ENCODE measurements at regions not wholly inside any gene's neighbourhood (a gene's known extent, or its start where the extent isn't known, plus 50 kb on each side); places are given as distances from the start of the nearest gene placed in this dataset.

DNA sequence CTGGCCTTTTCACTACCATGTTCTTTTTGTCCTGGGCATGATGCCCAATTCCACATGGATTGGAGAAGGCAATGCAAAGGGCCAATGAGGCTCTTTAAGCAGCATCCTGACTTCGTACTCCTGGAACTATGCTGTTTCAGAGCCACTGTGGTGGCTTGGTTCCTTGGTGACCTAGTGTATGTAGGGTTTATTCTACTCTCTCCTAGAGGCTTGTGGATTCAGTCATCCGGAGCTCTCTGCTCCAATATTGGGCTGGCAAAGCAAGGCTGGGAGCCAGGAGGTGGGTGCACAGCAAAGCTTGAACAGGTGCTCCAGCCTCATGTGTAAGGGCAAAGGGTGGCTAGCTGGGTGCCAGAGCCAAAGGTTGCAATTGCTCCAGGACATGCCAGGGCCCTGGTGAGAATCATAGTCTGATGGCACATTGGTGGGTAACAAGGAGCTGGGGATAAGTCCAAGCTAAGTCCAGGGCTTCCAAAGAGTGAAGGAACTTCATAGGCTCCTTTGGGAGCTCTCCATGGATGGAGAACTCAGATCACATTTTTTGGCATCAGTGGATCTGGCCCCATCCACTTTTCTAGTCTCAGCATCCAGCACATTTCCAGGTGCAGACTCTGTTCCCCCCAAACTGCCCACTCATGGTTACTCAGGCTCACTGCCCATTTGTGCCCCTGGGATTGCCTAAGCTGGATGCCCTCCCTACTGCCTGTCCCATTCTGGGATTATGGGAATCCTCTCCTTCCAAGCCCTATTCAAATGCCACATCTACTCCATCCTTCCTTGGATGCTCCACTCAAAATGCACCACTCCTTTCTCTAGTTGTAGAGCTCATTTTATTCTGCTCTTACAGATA lies 253.9 kb downstream of the EMP1 start:
- no TSS peak for BruUV-seq (replicated peaks)
- in situ Hi-C loops (cut with HindIII; ENCODE audit: low pct_unique_long_range_greater_than_20kb, low sequenced_read_pairs), result no loop called here
- no peak overlapping the region for H3K4me3 ChIP-seq (ENCODE audit: low read depth in 2 of 2, low read length in 2 of 2)
- intact Hi-C loops (cut with micrococcal nuclease; ENCODE audit: unreplicated experiment), result no loop called here
- no peaks in the 10 kb centered on the region for H3K9me3 ChIP-seq (ENCODE audit: control insufficient read depth, insufficient read depth, low read depth, low read length)
- H3K27ac ChIP-seq (ENCODE audit: low read length), result no peak overlapping the region
- ChIA-PET CTCF (no interaction called here), POLR2A (no interaction called here)
- H3K27me3 ChIP-seq (ENCODE audit: control insufficient read depth, insufficient read depth, low read length), result no peaks in the 10 kb centered on the region
- no peak for DNase-seq (ENCODE audit: low read depth, low spot score)
- TF ChIP-seq, protein P1, sequence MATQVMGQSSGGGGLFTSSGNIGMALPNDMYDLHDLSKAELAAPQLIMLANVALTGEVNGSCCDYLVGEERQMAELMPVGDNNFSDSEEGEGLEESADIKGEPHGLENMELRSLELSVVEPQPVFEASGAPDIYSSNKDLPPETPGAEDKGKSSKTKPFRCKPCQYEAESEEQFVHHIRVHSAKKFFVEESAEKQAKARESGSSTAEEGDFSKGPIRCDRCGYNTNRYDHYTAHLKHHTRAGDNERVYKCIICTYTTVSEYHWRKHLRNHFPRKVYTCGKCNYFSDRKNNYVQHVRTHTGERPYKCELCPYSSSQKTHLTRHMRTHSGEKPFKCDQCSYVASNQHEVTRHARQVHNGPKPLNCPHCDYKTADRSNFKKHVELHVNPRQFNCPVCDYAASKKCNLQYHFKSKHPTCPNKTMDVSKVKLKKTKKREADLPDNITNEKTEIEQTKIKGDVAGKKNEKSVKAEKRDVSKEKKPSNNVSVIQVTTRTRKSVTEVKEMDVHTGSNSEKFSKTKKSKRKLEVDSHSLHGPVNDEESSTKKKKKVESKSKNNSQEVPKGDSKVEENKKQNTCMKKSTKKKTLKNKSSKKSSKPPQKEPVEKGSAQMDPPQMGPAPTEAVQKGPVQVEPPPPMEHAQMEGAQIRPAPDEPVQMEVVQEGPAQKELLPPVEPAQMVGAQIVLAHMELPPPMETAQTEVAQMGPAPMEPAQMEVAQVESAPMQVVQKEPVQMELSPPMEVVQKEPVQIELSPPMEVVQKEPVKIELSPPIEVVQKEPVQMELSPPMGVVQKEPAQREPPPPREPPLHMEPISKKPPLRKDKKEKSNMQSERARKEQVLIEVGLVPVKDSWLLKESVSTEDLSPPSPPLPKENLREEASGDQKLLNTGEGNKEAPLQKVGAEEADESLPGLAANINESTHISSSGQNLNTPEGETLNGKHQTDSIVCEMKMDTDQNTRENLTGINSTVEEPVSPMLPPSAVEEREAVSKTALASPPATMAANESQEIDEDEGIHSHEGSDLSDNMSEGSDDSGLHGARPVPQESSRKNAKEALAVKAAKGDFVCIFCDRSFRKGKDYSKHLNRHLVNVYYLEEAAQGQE (IDR thresholded peaks at IDR 0.05; ENCODE audit: insufficient read depth in 1 of 2, low read depth in 2 of 2, low read length in 1 of 2), result no peak
- no peak for TF ChIP-seq POLR2AphosphoS5 (IDR thresholded peaks at IDR 0.05; ENCODE audit: low read depth, low read length)
- TF ChIP-seq TCF7L2 (IDR thresholded peaks at IDR 0.05; ENCODE audit: low read depth, low read length), result no peak
- TF ChIP-seq, protein P2, sequence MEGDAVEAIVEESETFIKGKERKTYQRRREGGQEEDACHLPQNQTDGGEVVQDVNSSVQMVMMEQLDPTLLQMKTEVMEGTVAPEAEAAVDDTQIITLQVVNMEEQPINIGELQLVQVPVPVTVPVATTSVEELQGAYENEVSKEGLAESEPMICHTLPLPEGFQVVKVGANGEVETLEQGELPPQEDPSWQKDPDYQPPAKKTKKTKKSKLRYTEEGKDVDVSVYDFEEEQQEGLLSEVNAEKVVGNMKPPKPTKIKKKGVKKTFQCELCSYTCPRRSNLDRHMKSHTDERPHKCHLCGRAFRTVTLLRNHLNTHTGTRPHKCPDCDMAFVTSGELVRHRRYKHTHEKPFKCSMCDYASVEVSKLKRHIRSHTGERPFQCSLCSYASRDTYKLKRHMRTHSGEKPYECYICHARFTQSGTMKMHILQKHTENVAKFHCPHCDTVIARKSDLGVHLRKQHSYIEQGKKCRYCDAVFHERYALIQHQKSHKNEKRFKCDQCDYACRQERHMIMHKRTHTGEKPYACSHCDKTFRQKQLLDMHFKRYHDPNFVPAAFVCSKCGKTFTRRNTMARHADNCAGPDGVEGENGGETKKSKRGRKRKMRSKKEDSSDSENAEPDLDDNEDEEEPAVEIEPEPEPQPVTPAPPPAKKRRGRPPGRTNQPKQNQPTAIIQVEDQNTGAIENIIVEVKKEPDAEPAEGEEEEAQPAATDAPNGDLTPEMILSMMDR (IDR thresholded peaks at IDR 0.05), result no peak
- no peak for TF ChIP-seq SIN3A (IDR thresholded peaks at IDR 0.05; ENCODE audit: borderline replicate concordance, insufficient read depth, low read depth, low read length)
- ATAC-seq, result no peak
- no peaks in the 10 kb centered on the region; the same call in 1 of the 2 replicates for H3K4me1 ChIP-seq (ENCODE audit: control insufficient read depth, insufficient read depth, low read length)
- no peaks in the 10 kb centered on the region for H3K36me3 ChIP-seq (ENCODE audit: control insufficient read depth, insufficient read depth, low read length)

DNA sequence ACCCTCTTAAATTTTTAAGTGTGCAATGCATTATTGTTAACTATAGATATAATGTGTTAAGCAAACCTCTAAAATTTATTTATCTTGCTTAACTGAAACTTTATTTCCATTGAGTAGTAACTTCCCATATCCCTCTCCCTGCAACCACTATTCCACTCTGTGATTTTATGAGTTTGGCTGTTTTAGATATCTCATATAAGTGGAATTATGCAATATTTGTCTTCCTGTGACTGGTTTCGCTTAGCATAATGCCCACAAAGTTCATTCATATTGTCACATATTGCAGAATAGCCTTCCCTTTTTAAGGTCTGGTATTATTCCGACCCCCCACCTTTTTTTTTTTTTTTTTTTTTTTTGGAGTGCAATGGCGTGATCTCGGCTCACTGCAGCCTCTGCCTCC lies 247.6 kb downstream of the EMP1 start:
- no TSS peak for BruUV-seq (replicated peaks)
- H3K27ac ChIP-seq (ENCODE audit: low read length), result no peak overlapping the region
- no peak for DNase-seq (ENCODE audit: low read depth, low spot score)
- intact Hi-C loops (cut with micrococcal nuclease; ENCODE audit: unreplicated experiment) (no loop called here), in situ Hi-C loops (cut with HindIII; ENCODE audit: low pct_unique_long_range_greater_than_20kb, low sequenced_read_pairs) (no loop called here)
- H3K9me3 ChIP-seq (ENCODE audit: control insufficient read depth, insufficient read depth, low read depth, low read length), result no peaks in the 10 kb centered on the region
- ChIA-PET CTCF (no interaction called here), POLR2A (no interaction called here)
- H3K27me3 ChIP-seq (ENCODE audit: control insufficient read depth, insufficient read depth, low read length), result no peaks in the 10 kb centered on the region
- ATAC-seq, result no peak
- H3K36me3 ChIP-seq (ENCODE audit: control insufficient read depth, insufficient read depth, low read length), result no peaks in the 10 kb centered on the region
- H3K4me3 ChIP-seq (ENCODE audit: low read depth in 2 of 2, low read length in 2 of 2), result no peak overlapping the region
- TF ChIP-seq POLR2AphosphoS5 (IDR thresholded peaks at IDR 0.05; ENCODE audit: low read depth, low read length), result no peak
- TF ChIP-seq, protein P2 (IDR thresholded peaks at IDR 0.05), result no peak
- TF ChIP-seq SIN3A (IDR thresholded peaks at IDR 0.05; ENCODE audit: borderline replicate concordance, insufficient read depth, low read depth, low read length), result no peak
- TF ChIP-seq, protein P1 (IDR thresholded peaks at IDR 0.05; ENCODE audit: insufficient read depth in 1 of 2, low read depth in 2 of 2, low read length in 1 of 2), result no peak
- TF ChIP-seq TCF7L2 (IDR thresholded peaks at IDR 0.05; ENCODE audit: low read depth, low read length), result no peak
- H3K4me1 ChIP-seq (ENCODE audit: control insufficient read depth, insufficient read depth, low read length), result no peaks in the 10 kb centered on the region

All from Panc1 (cell line).